ENCODE measurements at regions not wholly inside any gene's neighbourhood (a gene's known extent, or its start where the extent isn't known, plus 50 kb on each side); places are given as distances from the start of the nearest gene placed in this dataset.

DNA sequence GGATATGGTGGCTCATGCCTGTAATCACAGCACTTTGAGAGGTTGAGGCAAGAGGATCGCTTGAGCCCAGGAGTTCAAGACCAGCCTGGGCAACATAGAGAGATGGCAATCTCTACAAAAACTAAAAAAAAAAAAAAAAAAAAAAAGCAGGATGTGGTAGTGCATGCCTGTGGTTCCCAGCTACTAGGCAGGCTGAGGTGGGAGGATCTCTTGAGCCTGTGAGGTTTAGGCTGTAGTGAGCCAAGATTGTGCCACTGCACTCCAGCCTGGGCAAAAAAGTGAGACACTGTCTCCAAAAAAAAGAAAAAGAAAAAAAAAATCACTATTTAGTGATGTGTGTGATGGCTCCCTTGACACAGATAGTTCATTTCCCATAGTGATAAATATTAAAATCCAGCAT, 365.0 kb upstream of the NBEA start:
- TF ChIP-seq ZNF70 (CRISPR knock-in tag; IDR thresholded peaks at IDR 0.05): no peak
- TF ChIP-seq, protein P1, sequence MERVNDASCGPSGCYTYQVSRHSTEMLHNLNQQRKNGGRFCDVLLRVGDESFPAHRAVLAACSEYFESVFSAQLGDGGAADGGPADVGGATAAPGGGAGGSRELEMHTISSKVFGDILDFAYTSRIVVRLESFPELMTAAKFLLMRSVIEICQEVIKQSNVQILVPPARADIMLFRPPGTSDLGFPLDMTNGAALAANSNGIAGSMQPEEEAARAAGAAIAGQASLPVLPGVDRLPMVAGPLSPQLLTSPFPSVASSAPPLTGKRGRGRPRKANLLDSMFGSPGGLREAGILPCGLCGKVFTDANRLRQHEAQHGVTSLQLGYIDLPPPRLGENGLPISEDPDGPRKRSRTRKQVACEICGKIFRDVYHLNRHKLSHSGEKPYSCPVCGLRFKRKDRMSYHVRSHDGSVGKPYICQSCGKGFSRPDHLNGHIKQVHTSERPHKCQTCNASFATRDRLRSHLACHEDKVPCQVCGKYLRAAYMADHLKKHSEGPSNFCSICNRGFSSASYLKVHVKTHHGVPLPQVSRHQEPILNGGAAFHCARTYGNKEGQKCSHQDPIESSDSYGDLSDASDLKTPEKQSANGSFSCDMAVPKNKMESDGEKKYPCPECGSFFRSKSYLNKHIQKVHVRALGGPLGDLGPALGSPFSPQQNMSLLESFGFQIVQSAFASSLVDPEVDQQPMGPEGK (CRISPR knock-in tag; IDR thresholded peaks at IDR 0.05; ENCODE audit: borderline replicate concordance): no peak
- TF ChIP-seq ZNF565 (CRISPR knock-in tag; conservative IDR thresholded peaks at IDR 0.05; ENCODE audit: low read depth): no peak
- no peak for TF ChIP-seq BACH2 (CRISPR knock-in tag; IDR thresholded peaks at IDR 0.05; ENCODE audit: borderline replicate concordance)
- TF ChIP-seq SNAI2 (CRISPR knock-in tag; IDR thresholded peaks at IDR 0.05): no peak
- TF ChIP-seq CSDC2 (CRISPR knock-in tag; IDR thresholded peaks at IDR 0.05): no peak
- no peak for TF ChIP-seq ZFP3 (CRISPR knock-in tag; IDR thresholded peaks at IDR 0.05)
- no peak for TF ChIP-seq RARB (CRISPR knock-in tag; IDR thresholded peaks at IDR 0.05)
- no peak for TF ChIP-seq ZC3H10 (CRISPR knock-in tag; IDR thresholded peaks at IDR 0.05)
- no peak for TF ChIP-seq ARNTL (CRISPR knock-in tag; IDR thresholded peaks at IDR 0.05; ENCODE audit: borderline replicate concordance, low read depth)
- no peak for TF ChIP-seq OSR1 (CRISPR knock-in tag; IDR thresholded peaks at IDR 0.05)
- TF ChIP-seq TOX (CRISPR knock-in tag; IDR thresholded peaks at IDR 0.05; ENCODE audit: borderline replicate concordance): no peak

Data from SK-N-SH treated with all-trans-retinoic acid at 6 μM for 48 hours (cell line).